T1000 (cell line): ENCODE measurements at regions not wholly inside any gene's neighbourhood (a gene's known extent, or its start where the extent isn't known, plus 50 kb on each side); places are given as distances from the start of the nearest gene placed in this dataset.

Source experiments
- DNase-seq: peaks from one replicate; lab custom pipeline; 2025; ENCODE audit warnings: mixed read lengths; lab: John Stamatoyannopoulos, UW

DNA sequence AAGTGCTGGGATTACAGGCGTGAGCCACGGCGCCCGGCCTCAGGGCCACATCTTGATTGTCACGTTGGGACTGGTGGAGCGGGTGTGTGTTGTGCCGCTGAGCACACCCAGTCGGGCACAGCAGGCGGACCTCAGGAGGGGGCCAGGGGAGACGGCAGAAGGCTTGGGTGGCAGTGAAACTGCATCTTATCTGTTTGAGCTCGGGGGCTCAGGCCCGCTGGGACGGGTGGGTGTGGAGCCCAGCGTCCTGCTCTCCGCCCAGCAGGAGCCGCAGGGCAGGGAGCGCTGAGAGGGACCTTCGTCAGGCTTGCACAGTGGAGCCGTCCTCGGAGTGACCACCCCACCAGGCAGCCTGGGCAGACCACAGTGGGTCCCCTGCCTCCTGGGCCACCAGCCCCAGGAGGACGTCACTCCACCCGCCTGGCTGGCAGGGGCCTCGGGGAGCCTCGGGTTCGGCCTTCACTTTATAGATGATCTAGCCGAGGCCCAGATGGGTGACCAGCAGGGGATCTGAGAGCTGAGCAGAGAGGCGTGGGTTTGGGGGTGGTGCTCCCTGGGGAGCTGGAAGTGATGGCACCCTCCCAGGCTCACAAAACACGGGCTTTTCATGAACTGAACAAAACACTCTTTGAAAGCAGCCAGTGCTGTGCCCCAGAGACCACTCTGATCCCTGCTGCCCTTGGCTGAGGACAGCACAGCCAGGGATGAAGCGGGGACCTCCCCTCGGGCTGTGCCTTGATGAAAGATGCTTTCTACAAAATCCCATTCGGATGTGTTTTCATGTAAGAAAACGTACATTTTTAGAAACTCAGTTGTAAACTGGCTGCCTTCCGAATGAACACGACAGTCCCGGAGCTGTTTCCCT lies 181.1 kb downstream of the SEC14L1 start:
- no peak for DNase-seq

DNA sequence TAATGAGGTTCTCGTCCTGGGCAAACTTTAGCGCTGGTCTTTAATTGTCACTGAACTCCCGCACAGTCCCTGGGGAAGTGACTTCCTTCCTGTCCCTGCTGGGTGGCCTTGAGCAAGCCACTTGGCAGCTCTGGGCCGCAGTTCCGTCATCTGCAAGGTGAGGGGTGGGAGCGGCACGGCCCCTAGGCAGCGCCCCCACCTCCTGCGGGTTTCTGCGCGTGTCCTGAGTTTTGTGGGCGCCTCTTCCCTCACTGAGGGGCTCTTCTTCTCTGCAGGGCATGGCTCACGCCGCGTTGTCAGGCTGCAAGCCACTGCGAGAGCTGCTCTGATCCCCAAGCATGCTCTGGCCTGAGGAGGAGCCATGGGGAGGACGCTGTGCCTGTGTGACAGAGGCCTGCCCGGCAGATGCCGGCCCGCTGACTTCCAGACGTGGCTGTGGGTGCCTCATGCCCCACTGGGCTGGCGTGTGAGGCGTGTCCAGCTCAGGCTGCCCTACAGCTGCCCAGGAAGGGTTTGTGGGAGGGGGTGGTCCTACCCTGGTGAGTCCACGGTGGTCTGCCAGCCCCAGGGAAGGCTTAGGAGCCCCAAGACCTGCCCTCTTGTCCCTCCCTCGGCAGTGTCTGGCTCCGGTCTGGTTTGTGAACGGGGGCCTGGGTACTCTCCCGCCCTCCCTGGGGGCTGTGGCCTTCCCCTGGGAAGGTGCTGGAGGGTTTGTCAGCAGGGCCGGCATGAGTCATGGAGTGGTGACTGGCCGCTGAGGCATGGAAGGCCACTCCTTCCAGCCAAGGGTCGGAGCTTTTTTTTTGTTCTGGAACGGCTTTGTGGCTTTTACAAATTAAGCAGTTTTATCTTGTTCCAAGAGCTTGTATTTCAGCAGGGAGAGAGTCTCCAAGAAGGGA lies 182.0 kb downstream of the SEC14L1 start:
- DNase-seq, result peak; percentile 93

DNA sequence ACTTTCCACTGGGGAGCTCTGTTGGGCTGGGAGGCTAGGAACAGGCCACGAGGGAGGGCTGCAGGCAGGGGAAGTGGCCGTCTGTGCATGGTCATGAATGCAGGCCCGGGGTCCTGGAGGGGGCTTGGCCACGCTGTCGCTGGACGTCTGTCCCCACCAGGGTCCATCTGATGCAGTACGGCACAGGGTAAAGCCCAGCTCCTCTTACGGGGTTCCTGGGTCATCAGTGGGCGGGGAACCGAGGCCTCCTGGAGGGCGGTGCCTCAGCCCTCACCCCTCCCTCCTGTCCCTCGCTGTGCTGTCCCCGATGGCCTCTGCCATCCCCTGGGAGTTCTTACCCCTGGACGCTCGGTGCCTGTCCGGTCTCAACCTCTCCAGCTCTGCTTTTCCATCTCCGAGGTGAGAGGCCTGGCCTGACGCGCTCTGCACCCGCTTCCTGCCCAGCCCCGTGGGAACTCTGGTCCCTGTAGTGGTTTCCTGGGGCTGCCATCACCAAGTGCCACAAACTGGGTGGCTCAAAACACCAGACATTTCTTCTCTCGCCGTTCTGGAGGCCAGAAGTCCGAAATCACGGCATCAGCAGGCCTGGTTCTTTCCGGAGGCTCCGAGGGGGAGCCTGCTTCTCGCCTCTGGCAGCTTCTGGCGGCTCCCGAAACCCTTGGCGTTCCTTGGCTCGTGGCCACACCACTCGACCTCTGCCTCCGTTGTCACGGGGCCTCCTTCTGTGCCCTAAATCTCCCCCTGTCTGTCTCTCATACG lies 182.8 kb downstream of the SEC14L1 start:
- DNase-seq, result peak; percentile 15

DNA sequence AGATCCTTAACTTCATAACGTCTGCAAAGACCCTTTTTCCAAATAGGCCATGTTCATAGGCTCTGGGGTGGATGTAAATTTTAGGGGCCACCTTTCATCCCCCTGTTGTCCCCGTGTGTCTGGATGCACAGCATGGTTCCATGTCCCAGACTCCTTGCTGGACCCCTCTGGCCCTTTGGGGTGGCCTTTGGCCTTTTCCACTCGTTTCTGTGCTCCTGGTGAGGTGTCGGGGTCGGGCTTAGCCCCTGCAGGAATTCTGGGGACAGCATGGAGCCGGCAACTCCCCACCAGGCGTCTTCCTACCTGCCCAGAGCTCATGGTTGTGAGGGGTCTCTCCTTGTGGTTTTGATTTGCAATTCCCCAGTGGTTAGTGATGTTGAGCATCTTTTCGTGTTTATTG lies 183.5 kb downstream of the SEC14L1 start:
- no peak for DNase-seq

DNA sequence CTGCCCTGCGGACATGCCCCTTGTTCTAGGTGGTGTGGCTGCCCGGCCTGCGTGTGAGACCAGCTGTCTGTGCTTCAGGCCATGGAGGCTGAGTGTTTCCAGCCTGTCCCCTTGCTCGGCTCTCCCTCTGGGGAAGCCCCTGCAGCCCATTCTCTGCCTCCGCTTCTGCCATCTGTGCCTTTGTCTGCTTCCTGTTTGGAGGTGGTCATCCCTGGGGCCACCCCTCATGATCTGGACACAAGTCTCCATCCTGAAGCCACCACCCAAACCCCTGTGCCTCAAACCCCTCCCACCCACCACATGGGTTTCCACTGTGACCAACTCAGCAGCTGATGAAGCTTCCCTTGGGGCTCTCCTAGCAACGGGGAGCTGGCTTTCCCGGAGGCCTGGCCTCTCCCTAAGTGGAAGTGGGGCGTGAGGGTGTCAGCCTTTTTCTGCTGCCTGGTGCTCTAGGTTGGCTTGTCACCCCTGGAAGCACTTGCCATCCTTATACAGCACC lies 184.9 kb downstream of the SEC14L1 start:
- no peak for DNase-seq

DNA sequence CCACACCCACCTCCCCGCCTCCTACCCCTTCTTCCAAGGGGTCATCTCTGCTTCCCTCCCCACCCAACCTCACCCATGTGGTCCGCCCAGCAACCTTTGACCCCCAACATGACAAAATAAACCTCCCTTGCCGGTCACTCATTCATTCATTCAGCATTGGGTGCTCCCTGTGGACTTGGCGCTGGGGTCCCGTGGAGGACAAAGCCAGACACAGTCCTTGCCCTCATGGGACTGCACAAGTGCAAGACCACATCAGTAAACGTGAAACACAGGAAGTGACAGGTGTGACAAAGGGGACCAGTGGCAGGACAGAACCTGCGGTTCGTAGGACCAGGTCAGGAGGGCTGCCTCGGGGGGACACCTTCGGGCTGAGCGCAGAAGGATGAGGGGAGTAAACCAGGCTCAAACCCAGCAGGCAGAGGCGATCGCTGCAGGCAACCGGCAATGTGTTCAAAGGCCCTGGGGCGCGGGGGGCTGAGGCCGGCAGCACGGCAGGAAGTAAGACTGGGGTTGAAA lies 185.4 kb downstream of the SEC14L1 start:
- DNase-seq, result no peak

DNA sequence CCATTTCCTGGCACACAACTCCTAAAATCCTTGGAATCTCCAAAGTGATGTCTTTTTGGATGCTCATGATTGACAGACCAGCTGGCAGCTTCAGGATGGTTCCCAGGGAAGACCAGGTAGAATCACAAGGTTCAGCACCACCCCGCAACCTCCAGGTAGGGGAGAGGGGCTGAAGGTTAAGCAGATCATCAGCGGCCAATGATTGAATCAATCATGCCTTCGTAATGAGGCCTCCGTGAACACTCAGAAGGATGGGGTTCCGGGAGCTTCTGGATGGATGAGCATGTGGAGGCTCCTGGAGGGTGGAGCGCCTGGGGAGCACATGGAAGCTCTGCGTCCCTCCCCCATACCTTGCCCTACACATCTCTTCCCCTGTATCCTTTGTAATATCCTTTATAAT lies 185.9 kb downstream of the SEC14L1 start:
- no peak for DNase-seq

DNA sequence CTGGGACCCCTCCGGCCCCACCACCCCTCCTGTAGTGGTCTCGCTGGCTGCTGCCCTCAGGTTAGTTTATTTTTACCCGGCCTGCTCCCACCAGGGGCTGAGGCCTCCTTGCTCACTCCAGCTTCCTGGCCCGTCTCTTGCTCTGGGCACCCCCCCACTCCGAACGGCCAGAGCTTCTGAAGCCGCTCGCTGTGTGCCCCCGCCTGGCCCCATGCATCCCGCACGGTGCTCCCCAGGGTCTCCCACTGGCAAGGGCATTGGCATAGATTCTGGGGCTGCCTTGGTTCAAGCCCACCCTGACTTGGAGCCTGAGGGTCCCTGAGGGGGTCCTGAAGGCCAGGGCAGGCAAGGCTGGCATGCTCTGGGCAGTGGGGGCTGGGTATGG lies 186.4 kb downstream of the SEC14L1 start:
- DNase-seq, result no peak

DNA sequence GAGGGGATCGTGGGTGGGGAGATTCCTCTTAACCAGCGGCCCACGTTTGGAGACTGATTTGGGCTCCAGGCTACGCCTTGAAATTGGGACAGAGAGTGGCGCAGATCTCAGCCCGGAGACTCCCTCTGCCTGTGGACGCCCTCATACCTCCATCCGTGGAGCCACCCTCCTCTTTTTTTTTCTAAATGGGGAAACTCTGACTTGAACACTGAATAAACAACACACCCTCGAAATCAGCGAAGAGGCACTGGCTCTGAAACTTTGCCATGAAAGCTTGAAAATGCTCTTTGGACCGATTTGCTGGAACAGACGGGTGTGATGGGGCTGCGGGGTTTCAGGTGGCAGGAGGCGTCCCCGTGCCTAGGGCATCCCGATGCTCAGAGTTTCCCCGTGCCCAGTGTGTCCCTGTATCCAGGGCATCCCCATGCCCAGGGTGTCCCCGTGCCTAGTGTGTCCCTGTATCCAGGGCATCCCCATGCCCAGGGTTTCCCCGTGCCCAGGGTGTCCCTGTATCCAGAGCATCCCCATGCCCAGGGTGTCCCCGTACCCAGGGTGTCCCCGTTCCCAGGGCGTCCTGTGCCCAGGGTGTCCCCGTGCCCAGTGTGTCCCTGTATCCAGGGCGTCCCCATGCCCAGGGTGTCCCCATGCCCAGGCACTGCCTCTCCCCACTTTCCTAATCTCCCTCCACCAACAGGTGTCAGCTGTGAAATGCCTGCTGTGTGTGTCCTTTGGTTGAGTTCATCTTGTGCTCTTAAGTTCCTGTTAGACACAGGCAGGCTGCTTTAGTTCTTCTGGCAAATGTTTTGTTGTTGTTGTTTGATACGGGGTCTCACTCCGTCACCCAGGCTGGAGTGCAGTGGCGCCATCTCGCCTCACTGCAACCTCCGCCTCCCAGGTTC lies 187.0 kb downstream of the SEC14L1 start:
- DNase-seq, result no peak

DNA sequence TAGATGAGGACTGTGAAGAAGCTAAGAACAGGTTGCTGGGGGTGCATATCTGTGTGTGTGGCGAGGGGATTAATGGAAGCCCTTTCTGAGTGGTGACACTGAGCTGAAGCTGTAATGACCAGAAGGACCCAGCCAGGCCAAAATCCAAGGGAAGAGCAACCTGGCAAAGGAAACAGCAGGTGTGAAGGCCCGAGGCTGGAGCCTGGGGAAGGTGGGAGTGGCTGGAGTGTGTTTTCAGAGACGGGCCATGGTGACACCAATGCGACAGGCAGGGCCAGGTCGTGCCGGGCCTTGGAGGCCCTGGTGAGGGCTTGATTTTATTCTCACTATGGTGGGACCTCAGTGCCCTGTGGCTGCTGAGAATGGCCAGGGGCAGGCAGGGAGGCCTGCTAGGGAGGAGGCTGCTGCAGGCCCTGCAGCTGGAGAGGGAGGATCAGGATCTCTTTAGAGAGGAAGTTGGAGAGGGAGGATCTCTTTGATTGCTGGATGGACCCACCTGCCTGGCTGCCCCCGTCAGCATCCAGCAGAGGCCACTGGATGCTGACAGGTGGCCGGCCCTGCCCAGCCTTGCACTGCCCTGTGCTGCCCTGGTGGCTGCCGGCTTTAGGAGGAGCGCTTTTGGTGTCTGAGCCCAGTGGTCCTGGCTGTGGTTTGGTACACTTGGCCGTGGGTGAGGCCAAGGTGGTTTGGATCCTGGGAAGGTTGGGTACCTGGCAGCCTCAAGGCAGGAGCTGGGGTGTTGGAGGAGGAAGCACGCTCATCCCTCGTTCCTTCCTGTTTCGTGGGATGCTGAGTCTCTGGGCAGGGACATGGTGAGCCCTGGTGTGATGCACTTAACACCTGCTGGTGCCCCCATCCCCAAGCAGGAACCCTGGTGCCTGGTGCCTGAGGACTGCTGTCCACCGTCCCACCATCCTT lies 188.3 kb downstream of the SEC14L1 start:
- no peak for DNase-seq

DNA sequence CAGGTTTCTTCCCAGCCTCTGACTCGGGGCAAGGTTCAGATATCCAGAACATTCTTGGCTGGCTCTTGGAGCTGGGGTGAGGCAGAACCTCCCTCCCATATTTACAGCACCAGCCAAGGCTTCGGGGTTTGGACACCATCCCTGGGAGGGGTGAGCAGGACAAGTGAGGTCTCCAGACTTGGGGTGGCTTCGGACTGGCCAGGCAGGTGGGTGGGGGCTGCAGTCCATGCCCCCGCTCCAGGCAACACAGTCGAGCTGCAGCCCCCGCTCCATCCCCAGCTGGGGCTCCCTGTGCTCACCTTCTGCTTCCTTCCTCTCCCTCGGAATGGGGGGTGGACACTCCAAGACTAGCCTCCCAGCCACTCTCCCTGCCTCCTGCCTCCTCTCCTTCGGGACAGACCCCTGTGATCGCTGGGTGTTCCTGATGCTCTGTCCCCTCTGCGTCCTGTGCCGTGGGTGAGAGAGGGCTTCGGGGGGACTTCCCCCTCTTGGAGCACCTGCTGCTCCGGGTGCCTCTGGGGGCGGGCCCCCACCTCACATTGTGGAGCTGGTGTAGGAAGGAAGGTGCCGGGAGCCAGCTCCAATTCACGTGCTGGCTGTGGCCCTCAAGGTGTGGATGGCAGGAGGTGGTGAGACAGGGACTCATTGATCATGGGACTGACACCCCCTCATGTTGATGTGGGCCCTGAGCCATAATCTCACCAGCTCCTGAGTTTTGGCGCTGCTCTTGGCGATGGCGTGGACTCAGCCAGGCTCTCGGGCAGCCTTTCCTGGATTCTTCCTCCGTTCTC lies 189.2 kb downstream of the SEC14L1 start:
- DNase-seq, result no peak

DNA sequence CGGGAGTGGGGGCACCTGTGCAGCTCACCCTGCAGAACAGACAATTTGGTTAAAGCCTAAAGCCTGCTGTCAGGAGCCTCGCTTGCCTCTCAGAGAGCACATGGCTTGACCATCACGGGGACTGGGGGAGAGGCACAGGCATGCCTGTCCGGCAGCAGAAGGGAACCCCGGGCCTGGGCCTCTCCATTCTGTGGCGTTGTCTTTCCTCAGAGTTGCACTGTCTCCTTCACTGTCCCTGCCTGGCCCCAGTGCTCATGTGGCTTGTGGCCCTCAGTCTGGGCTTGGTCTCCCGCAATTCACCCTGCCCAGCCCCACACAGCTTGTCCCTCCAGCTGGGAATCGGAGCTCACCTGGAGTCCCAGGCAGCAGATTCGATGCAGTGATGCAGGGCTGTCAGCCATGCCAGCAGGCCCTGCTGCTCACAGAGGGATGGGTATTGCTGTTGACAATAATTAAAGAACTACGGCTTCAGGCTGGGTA lies 189.9 kb downstream of the SEC14L1 start:
- DNase-seq, result no peak

DNA sequence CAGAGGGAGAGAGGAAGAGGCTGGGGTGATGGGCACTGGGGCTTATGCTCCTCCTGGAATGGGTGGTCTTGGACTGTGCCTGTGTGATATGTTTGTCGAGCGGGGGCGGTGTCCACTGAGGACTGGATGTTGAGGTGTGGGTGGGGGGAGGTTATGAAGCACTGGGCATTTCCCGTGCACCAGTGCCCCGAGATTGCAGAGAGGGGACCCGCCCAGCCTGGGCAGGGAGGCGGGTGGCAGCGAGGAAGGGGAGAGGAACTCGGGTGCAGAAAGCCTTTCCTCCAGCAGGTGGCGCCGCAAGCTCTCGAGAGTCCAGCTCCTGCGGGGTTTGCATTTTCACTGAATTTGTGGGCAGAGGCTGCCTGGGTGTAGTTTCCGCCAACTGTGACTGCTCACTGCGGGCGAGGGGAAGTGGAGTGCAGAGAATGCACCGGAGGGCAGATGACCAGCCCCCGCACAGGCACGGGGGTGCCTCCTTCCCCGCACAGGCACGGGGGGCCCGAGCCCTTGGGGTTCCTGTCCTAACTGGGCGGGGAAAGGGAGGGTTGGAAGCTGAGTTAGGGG lies 190.6 kb downstream of the SEC14L1 start:
- peak; percentile 85 for DNase-seq

DNA sequence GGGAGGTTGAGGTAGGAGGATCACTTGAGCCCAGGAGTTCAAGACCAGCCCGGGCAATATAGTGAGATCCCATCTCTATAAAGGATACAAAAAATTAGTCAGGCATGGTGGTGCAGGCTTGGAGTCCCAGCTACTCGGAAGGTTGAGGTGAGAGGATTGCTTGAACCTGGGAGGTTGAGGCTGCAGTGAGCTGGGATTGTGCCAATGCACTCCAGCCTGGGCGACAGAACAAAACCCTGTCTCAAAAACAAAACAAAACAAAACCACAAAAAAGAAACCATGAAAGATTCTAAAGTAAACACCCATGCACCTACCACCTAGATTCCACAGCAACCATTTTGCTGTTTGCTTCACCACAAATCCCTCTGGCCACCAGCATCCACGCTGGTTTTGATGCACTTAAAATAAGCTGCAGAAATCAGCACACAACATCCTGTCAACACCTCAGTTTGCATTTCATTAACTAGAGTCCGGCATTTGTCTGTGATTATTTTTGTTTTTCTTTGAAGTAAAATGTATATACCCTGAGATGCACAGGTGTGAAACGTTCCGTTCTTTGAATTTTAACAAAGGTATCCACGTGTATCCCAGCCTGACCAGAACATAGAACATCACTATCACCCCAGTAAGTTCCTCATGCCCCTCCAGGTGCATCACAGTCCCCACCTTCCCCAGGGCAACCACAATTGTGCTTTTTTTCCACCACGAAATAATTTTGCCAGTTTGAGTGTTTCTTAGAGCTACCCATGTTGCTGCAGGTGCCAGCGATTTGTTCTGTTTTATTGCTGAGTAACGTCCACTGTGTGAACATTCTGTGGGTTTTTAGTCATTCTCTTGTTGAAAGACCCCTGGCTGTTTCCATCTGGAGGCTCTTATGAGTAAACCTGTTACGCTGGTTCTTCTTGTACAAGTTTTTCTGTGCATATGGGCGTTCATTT lies 191.5 kb downstream of the SEC14L1 start:
- DNase-seq, result no peak

DNA sequence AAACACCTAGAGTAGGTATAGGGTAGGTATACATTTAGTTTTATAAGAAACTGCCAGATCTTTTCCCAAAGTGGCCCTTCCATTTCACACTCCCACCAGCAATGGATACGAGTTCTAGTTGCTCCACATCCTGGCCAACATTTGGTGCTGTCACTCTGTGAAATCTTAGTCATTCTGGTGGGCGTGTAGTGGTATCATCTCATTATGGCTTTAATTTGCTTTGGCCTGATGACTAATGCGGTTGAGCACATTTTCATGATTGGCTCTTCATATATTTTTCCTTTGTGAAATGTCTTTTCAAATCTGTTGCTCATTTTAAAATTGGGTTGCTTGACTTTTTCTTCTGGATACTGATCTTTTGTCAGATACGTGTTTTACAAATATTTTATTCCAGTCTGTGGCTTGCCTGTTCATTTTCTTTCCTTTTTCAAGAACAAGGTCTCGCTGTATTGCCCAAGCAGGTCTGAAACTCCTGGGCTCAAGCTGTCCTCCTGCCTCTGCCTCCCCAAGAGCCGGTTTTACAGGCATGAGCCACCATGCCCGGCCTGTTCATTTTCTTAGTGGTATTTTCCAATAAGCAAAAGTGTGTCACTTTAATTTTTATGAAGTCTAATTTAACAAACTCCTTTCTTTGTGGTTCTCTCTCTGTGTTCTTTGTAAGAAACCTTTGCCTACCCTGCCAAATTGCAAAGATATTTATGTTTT lies 192.4 kb downstream of the SEC14L1 start:
- DNase-seq, result peak; percentile 44

DNA sequence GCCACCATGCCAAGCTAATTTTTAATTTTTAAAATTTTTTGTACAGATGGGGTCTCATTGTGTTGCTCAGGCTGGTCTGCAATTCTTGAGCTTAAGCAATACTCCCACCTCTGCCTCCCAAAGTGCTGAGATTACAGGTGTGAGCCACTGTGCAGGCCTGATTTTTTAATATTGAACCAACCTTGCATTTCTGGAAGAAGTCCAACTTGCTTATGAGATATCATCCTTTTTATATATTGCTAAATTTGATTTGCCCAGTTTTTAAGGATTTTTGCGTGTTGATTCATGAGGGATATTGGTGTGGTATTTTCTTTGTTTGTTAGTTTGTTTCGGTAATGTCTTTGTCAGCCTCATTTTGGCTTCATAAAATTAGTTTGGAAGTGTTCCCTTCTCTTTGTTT lies 196.4 kb downstream of the SEC14L1 start:
- DNase-seq, result no peak
